ENCODE measurements at regions not wholly inside any gene's neighbourhood (a gene's known extent, or its start where the extent isn't known, plus 50 kb on each side); places are given as distances from the start of the nearest gene placed in this dataset.

DNA sequence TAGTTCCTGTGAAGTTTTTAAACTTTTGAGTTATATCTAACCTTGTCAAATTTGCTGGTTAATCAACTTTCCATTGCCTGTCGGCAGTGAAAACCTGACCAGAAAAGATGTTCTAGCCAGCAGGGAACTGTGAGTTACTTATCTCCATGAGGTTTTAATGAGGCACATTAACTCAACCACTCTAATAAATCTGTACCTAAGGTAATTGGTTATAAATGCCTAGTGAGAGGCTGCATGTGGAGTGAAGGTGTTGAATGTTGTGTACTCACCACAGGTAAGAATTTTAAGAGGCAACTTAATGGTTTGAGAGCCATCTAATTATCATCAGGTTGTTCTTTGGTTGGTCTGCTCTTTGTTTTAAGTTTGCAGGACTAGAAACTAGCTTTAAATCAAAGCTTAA lies 138.4 kb upstream of the LHX8 start:
- no peak for TF ChIP-seq JUNB (IDR thresholded peaks at IDR 0.05; ENCODE audit: unreplicated experiment)
- TF ChIP-seq, protein P1, sequence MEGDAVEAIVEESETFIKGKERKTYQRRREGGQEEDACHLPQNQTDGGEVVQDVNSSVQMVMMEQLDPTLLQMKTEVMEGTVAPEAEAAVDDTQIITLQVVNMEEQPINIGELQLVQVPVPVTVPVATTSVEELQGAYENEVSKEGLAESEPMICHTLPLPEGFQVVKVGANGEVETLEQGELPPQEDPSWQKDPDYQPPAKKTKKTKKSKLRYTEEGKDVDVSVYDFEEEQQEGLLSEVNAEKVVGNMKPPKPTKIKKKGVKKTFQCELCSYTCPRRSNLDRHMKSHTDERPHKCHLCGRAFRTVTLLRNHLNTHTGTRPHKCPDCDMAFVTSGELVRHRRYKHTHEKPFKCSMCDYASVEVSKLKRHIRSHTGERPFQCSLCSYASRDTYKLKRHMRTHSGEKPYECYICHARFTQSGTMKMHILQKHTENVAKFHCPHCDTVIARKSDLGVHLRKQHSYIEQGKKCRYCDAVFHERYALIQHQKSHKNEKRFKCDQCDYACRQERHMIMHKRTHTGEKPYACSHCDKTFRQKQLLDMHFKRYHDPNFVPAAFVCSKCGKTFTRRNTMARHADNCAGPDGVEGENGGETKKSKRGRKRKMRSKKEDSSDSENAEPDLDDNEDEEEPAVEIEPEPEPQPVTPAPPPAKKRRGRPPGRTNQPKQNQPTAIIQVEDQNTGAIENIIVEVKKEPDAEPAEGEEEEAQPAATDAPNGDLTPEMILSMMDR (conservative IDR thresholded peaks at IDR 0.05; ENCODE audit: low read depth in 2 of 2): no peak
- TF ChIP-seq EZH2 (IDR thresholded peaks at IDR 0.05; ENCODE audit: low read depth, unreplicated experiment): no peak
- no peak for TF ChIP-seq POLR2AphosphoS5 (IDR thresholded peaks at IDR 0.05; ENCODE audit: low read depth)
- no peak for TF ChIP-seq CREB1 (CRISPR knock-in tag; IDR thresholded peaks at IDR 0.05; ENCODE audit: low read depth)
